H1 (cell line): ENCODE measurements at regions not wholly inside any gene's neighbourhood (a gene's known extent, or its start where the extent isn't known, plus 50 kb on each side); places are given as distances from the start of the nearest gene placed in this dataset.

Source experiments
- TCF12 ChIP-seq: IDR thresholded peaks from 2 replicates; pipeline ENCODE4 v1.6.1; 2011; ENCODE audit warnings: low read depth, mild to moderate bottlenecking, low read length

- TF ChIP-seq TCF12: no peak
- TF ChIP-seq, all 59 proteins: peak for 0
These were observed 109.8 kb upstream of the SIX2 start (continued) for GRCh38 chr2:45119038-45119437.
